OCI-LY1 (cell line): ENCODE measurements at regions not wholly inside any gene's neighbourhood (a gene's known extent, or its start where the extent isn't known, plus 50 kb on each side); places are given as distances from the start of the nearest gene placed in this dataset.

Experiments used
- EZH2 ChIP-seq: fragments of 200-600 bp; sonication (generic), shearing (Covaris generic); IDR thresholded peaks from 2 replicates; pipeline ENCODE4 v1.8.0; 2017; ENCODE audit warnings: borderline replicate concordance, mixed run types, mild to moderate bottlenecking, antibody characterized with exemption, low read length, moderate library complexity, mixed read lengths
- TF ChIP-seq, protein P1 (sequence below): fragments of 200-600 bp; sonication (generic), shearing (Covaris generic); IDR thresholded peaks from 2 replicates; pipeline ENCODE4 v1.5.1; 2017; ENCODE audit warnings: mild to moderate bottlenecking, antibody characterized with exemption, low read length, moderate library complexity, mixed read lengths

GRCh38 chrX:99914635-99915034, 495.4 kb downstream of the PCDH19 start:
- TF ChIP-seq, protein P1, sequence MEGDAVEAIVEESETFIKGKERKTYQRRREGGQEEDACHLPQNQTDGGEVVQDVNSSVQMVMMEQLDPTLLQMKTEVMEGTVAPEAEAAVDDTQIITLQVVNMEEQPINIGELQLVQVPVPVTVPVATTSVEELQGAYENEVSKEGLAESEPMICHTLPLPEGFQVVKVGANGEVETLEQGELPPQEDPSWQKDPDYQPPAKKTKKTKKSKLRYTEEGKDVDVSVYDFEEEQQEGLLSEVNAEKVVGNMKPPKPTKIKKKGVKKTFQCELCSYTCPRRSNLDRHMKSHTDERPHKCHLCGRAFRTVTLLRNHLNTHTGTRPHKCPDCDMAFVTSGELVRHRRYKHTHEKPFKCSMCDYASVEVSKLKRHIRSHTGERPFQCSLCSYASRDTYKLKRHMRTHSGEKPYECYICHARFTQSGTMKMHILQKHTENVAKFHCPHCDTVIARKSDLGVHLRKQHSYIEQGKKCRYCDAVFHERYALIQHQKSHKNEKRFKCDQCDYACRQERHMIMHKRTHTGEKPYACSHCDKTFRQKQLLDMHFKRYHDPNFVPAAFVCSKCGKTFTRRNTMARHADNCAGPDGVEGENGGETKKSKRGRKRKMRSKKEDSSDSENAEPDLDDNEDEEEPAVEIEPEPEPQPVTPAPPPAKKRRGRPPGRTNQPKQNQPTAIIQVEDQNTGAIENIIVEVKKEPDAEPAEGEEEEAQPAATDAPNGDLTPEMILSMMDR, result no peak
- no peak for TF ChIP-seq EZH2
